DND-41 (cell line): ENCODE measurements at regions not wholly inside any gene's neighbourhood (a gene's known extent, or its start where the extent isn't known, plus 50 kb on each side); places are given as distances from the start of the nearest gene placed in this dataset.
A peak's percentile ranks its signal among the peaks of the same experiment; 100 is the strongest.

ENCODE experiments used
- ATAC-seq: fragments of 200-7000 bp; cut with Tn5 transposase; 3 replicates; pipeline ENCODE4 v1.9.1; 2021; ENCODE audit warnings: low read depth; ENCODE audit not compliant: insufficient read depth
- DNase-seq: peaks from one replicate; pipeline ENCODE4 v3.0.0-alpha.2; 2020
- H2AFZ ChIP-seq: 2 replicates; pipeline ENCODE4 v1.6.0; 2012; ENCODE audit warnings: low read depth, low read length
- H3K27ac ChIP-seq: 2 replicates; pipeline ENCODE4 v1.5.1; 2012; ENCODE audit warnings: low read length, inconsistent platforms
- H3K27me3 ChIP-seq: fragments of 200-600 bp; sonication (generic); 2 replicates; pipeline ENCODE4 v1.6.0; 2012; ENCODE audit warnings: low read length, mild to moderate bottlenecking, inconsistent platforms; ENCODE audit not compliant: insufficient read depth, poor library complexity
- H3K36me3 ChIP-seq: 2 replicates; pipeline ENCODE4 v1.5.1; 2012; ENCODE audit warnings: low read length, inconsistent platforms; ENCODE audit not compliant: insufficient read depth
- H3K4me1 ChIP-seq: 2 replicates; pipeline ENCODE4 v1.5.1; 2012; ENCODE audit warnings: mild to moderate bottlenecking, low read length; ENCODE audit not compliant: insufficient read depth
- H3K4me2 ChIP-seq: 2 replicates; pipeline ENCODE4 v1.6.0; 2012; ENCODE audit warnings: mild to moderate bottlenecking, moderate library complexity, low read length, inconsistent platforms; ENCODE audit not compliant: insufficient read depth
- H3K4me3 ChIP-seq, 2 experiments: fragments of 200-600 bp in 1 of 2; shearing (Covaris generic) in 1 of 2; 2 replicates each; pipeline ENCODE4 v1.5.1; 2012 to 2016; ENCODE audit warnings: inconsistent platforms in 2 of 2, low read length in 2 of 2, mild to moderate bottlenecking in 2 of 2, low read depth in 1 of 2, moderate library complexity in 1 of 2
- H3K79me2 ChIP-seq: 2 replicates; pipeline ENCODE4 v1.6.0; 2012; ENCODE audit warnings: low read length, inconsistent platforms; ENCODE audit not compliant: insufficient read depth
- H3K9ac ChIP-seq: 2 replicates; pipeline ENCODE4 v1.6.0; 2012; ENCODE audit warnings: low read depth, mild to moderate bottlenecking, inconsistent platforms, low read length, moderate library complexity
- H3K9me3 ChIP-seq: 2 replicates; pipeline ENCODE4 v1.5.1; 2012; ENCODE audit warnings: low read length, moderate library complexity, mild to moderate bottlenecking, inconsistent platforms; ENCODE audit not compliant: insufficient read depth, severe bottlenecking
- H4K20me1 ChIP-seq: 2 replicates; pipeline ENCODE4 v1.6.0; 2012; ENCODE audit warnings: low read length; ENCODE audit not compliant: insufficient read depth
- EZH2 ChIP-seq: IDR thresholded peaks from 3 replicates; pipeline ENCODE4 v1.6.1; 2012; ENCODE audit warnings: borderline replicate concordance, low read depth, mild to moderate bottlenecking, moderate library complexity, low read length, inconsistent platforms; ENCODE audit not compliant: severe bottlenecking
- TF ChIP-seq, protein P1 (sequence below): IDR thresholded peaks from 2 replicates; pipeline ENCODE4 v1.5.1; 2012; ENCODE audit warnings: borderline replicate concordance, low read length, moderate library complexity, mild to moderate bottlenecking; ENCODE audit not compliant: poor library complexity, severe bottlenecking; ENCODE audit errors: extremely low read depth

DNA sequence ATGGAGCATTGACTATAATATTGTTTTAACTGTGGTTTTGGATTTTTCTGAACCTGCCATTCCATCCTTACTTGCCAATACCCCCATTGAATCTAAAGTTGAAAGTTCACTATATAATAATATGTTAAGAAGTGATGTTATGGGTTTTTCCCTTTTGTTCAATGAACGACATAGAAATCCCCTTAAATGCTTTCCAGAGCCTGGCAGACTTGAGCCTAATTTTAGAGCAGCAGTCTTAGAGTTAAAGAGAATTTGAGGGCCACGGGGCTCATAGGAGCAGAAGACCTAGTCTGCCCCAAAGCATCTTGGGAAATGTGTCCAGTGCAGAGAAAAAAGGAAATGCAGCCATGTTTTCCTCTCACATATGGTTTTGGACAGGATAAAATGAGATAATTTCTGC, 146.1 kb upstream of the SLC44A1 start:
- DNase-seq: no peak
- Histone ChIP-seq H4K20me1 (no peaks in the 10 kb centered on the region), H3K27ac (no peak overlapping the region), H3K27me3 (no peaks in the 10 kb centered on the region), H3K4me2 (no peak overlapping the region), H3K9me3 (no peaks in the 10 kb centered on the region), H3K79me2 (no peaks in the 10 kb centered on the region), H2AFZ (no peak overlapping the region), H3K36me3 (no peaks in the 10 kb centered on the region), H3K4me3 (no peak overlapping the region), H3K9ac (no peak overlapping the region), H3K4me1 (no peaks in the 10 kb centered on the region)
- no peak for TF ChIP-seq EZH2
- TF ChIP-seq, protein P1, sequence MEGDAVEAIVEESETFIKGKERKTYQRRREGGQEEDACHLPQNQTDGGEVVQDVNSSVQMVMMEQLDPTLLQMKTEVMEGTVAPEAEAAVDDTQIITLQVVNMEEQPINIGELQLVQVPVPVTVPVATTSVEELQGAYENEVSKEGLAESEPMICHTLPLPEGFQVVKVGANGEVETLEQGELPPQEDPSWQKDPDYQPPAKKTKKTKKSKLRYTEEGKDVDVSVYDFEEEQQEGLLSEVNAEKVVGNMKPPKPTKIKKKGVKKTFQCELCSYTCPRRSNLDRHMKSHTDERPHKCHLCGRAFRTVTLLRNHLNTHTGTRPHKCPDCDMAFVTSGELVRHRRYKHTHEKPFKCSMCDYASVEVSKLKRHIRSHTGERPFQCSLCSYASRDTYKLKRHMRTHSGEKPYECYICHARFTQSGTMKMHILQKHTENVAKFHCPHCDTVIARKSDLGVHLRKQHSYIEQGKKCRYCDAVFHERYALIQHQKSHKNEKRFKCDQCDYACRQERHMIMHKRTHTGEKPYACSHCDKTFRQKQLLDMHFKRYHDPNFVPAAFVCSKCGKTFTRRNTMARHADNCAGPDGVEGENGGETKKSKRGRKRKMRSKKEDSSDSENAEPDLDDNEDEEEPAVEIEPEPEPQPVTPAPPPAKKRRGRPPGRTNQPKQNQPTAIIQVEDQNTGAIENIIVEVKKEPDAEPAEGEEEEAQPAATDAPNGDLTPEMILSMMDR: no peak
- no peak for ATAC-seq

DNA sequence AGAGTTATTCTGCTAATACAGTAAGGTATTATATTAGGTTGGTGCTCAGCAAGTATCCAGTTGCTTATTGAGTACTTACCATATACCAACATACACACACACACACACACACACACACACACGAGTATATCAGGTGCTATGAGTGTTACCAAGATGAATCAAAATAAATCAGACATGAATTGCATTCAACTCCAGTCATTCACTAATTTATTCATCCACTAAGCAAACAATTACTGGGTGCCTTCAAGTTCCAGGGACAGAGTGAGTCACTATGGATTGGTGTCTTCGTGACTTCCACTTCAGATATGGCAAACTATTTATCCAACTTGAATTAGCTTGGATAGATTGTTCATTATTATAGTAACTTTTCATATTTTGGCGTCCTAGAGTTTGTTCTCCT, 140.7 kb upstream of the SLC44A1 start:
- ATAC-seq (no peak), DNase-seq (no peak)
- Histone ChIP-seq H3K27me3 (no peaks in the 10 kb centered on the region), H4K20me1 (no peaks in the 10 kb centered on the region), H3K9me3 (no peaks in the 10 kb centered on the region), H3K4me3 (no peak overlapping the region), H2AFZ (no peak overlapping the region), H3K36me3 (no peaks in the 10 kb centered on the region), H3K4me2 (no peak overlapping the region), H3K9ac (no peak overlapping the region), H3K79me2 (no peaks in the 10 kb centered on the region), H3K4me1 (no peaks in the 10 kb centered on the region), H3K27ac (no peak overlapping the region)
- TF ChIP-seq, protein P1: no peak
- TF ChIP-seq EZH2: no peak

DNA sequence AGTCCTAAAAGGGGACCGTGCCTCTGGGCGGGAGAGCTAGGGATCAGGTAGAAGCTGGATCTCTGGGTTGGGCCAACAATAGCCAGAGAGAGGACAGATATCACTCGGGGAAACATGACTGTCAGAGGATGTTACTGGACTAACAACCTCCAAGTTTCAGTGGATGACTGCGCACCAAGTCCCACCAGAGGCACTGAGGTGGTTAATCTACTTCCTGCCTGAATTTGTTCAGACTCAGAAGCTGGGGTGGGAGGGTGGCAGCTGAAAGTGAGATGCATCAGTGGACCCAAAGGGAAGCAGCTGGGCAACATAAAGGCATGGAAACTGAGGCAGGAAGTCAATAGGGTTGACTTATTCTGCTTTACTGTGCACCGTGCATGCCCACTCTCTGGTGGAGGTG, 130.1 kb upstream of the SLC44A1 start:
- peak overlapping the region; percentile 53 for H2AFZ ChIP-seq
- 0 out of 2 replicates have a peak overlapping the region, but pooled peaks have one; percentile 17 for H3K4me2 ChIP-seq
- H3K27ac ChIP-seq: peak overlapping the region; percentile 65
- ATAC-seq (peak; percentile 80), DNase-seq (peak; percentile 54)
- no peaks in the 10 kb centered on the region for H3K79me2 ChIP-seq
- H3K27me3 ChIP-seq: peaks cover 6% of the 10 kb centered on the region
- no peak overlapping the region for H3K4me3 ChIP-seq
- 0 out of 2 replicates have a peak, but pooled peaks cover 4% of the 10 kb centered on the region for H4K20me1 ChIP-seq
- H3K4me1 ChIP-seq: peaks cover 26% of the 10 kb centered on the region
- no peaks in the 10 kb centered on the region for H3K36me3 ChIP-seq
- no peak for TF ChIP-seq EZH2
- TF ChIP-seq, protein P1: no peak
- H3K9me3 ChIP-seq: no peaks in the 10 kb centered on the region
- H3K9ac ChIP-seq: no peak overlapping the region
